GM23338 (cell line): ENCODE measurements at regions not wholly inside any gene's neighbourhood (a gene's known extent, or its start where the extent isn't known, plus 50 kb on each side); places are given as distances from the start of the nearest gene placed in this dataset.

Experiments used
- CREB1 ChIP-seq: fragments of 250-450 bp; sonication (Bioruptor Pico); IDR thresholded peaks from 2 replicates; pipeline ENCODE4 v1.5.0; 2020; ENCODE audit warnings: low read depth, mild to moderate bottlenecking, moderate library complexity
- CTCF ChIP-seq, 2 experiments: fragments of 200-600 bp in 1 of 2; sonication (generic) in 1 of 2; conservative IDR thresholded peaks; 2 replicates each; pipeline versions ENCODE4 v1.5.1 to v1.6.1; 2016 to 2017; ENCODE audit warnings: antibody characterized with exemption in 2 of 2, low read depth in 2 of 2, mild to moderate bottlenecking in 2 of 2, moderate library complexity in 1 of 2
- EZH2 ChIP-seq: fragments of 200-600 bp; sonication (generic); IDR thresholded peaks from one replicate; pipeline ENCODE4 v1.8.0; 2017; ENCODE audit warnings: antibody characterized with exemption, mild to moderate bottlenecking, low read depth; ENCODE audit not compliant: unreplicated experiment
- EZH2phosphoT487 ChIP-seq: fragments of 200-600 bp; sonication (generic); IDR thresholded peaks from one replicate; pipeline ENCODE4 v1.8.1; 2018; ENCODE audit warnings: antibody characterized with exemption; ENCODE audit not compliant: unreplicated experiment
- POLR2AphosphoS5 ChIP-seq: IDR thresholded peaks from 2 replicates; pipeline ENCODE4 v1.6.1; 2016; ENCODE audit warnings: antibody characterized with exemption, low read depth

GRCh38 chr5:39696672-39697398 lies 272.1 kb upstream of the DAB2 start:
- TF ChIP-seq EZH2phosphoT487 (no peak), POLR2AphosphoS5 (no peak), EZH2 (no peak), CTCF (conservative IDR thresholded peaks at IDR 0.05; ENCODE audit: low read depth in 2 of 2) (no peak), CREB1 (CRISPR knock-in tag) (no peak)
